ENCODE measurements at regions not wholly inside any gene's neighbourhood (a gene's known extent, or its start where the extent isn't known, plus 50 kb on each side); places are given as distances from the start of the nearest gene placed in this dataset.

- TF ChIP-seq HBP1 (CRISPR knock-in tag; IDR thresholded peaks at IDR 0.05; ENCODE audit: low read depth), result no peak
- TF ChIP-seq POLR2A (IDR thresholded peaks at IDR 0.05; ENCODE audit: insufficient read depth in 1 of 2, low read depth in 2 of 2, low read length in 2 of 2), result no peak
- TF ChIP-seq CSRNP2 (CRISPR knock-in tag; conservative IDR thresholded peaks at IDR 0.05; ENCODE audit: low read depth), result no peak
- TF ChIP-seq CTCF (CRISPR knock-in tag; IDR thresholded peaks at IDR 0.05), result no peak
- TF ChIP-seq ZNF501 (CRISPR knock-in tag; IDR thresholded peaks at IDR 0.05), result no peak
- no peak for TF ChIP-seq ZNF800 (CRISPR knock-in tag; IDR thresholded peaks at IDR 0.05)
- no peak for TF ChIP-seq XRCC5 (optimal IDR thresholded peaks at IDR 0.05; ENCODE audit: low read length)
- no peak for TF ChIP-seq HDAC2 (CRISPR knock-in tag; IDR thresholded peaks at IDR 0.05)
- TF ChIP-seq MNT (IDR thresholded peaks at IDR 0.05), result no peak
- no peak for TF ChIP-seq ZKSCAN1 (IDR thresholded peaks at IDR 0.05; ENCODE audit: low read length)
- no peak for TF ChIP-seq IRF1 (CRISPR knock-in tag; IDR thresholded peaks at IDR 0.05; ENCODE audit: low read depth)
- no peak for TF ChIP-seq FOXK2 (IDR thresholded peaks at IDR 0.05)
- TF ChIP-seq KLF15 (CRISPR knock-in tag; IDR thresholded peaks at IDR 0.05; ENCODE audit: borderline replicate concordance), result no peak
These were observed 1506.3 kb downstream of the ADGRL3 start for GRCh38 chr4:62706423-62706822.

Measured in HepG2 (cell line).